WTC11 (cell line): ENCODE measurements at regions not wholly inside any gene's neighbourhood (a gene's known extent, or its start where the extent isn't known, plus 50 kb on each side); places are given as distances from the start of the nearest gene placed in this dataset.

Experiments used
- ATAC-seq: fragments of 200-7000 bp; cut with Tn5 transposase; 2 replicates; pipeline ENCODE4 v1.10.0; 2021; ENCODE audit warnings: mild to moderate bottlenecking, moderate library complexity
- CTCF ChIA-PET: fragments of 300-600 bp; sonication (Branson Sonifier 250); formaldehyde crosslinking; loops from one replicate; lab custom pipeline; 2021; ENCODE audit warnings: antibody characterized with exemption; lab: Charles Lee
- POLR2A ChIA-PET: fragments of 350-600 bp; sonication (Branson Sonifier 250); formaldehyde crosslinking; loops from one replicate; lab custom pipeline; 2021; ENCODE audit warnings: antibody characterized with exemption; lab: Charles Lee
- DNase-seq: peaks from one replicate; pipeline ENCODE4 v3.0.0; 2021; ENCODE audit warnings: low spot score
- H3K27ac Mint-ChIP-seq: 2 replicates; pipeline ENCODE4 v1.8.0; 2021; ENCODE audit warnings: mixed read lengths
- H3K27me3 Mint-ChIP-seq: 2 replicates; pipeline ENCODE4 v1.8.0; 2021; ENCODE audit warnings: low read depth, mild to moderate bottlenecking, moderate library complexity, mixed read lengths
- H3K36me3 Mint-ChIP-seq: 2 replicates; pipeline ENCODE4 v1.8.0; 2021; ENCODE audit warnings: mixed read lengths
- H3K4me1 Mint-ChIP-seq: 2 replicates; pipeline ENCODE4 v1.8.0; 2022; ENCODE audit warnings: mixed read lengths
- H3K4me3 Mint-ChIP-seq: 2 replicates; pipeline ENCODE4 v1.8.0; 2021; ENCODE audit warnings: mild to moderate bottlenecking, moderate library complexity, mixed read lengths
- H3K9me3 Mint-ChIP-seq: 2 replicates; pipeline ENCODE4 v1.8.0; 2021; ENCODE audit warnings: mixed read lengths
- CREM ChIP-seq: sonication (generic); formaldehyde crosslinking; IDR thresholded peaks from 2 replicates; pipeline ENCODE4 v1.8.1; 2022; ENCODE audit warnings: mild to moderate bottlenecking, missing genetic modification reagents, moderate library complexity
- GABPB1 ChIP-seq: sonication (generic); formaldehyde crosslinking; IDR thresholded peaks from 2 replicates; pipeline ENCODE4 v1.8.1; 2023; ENCODE audit warnings: mild to moderate bottlenecking, missing genetic modification reagents
- GRHL2 ChIP-seq: fragments of 250-450 bp; sonication (Bioruptor Pico); IDR thresholded peaks from 2 replicates; pipeline ENCODE4 v1.8.0; 2022; ENCODE audit warnings: mild to moderate bottlenecking, moderate library complexity; ENCODE audit not compliant: insufficient replicate concordance, severe bottlenecking
- JUN ChIP-seq: sonication (generic); formaldehyde crosslinking; IDR thresholded peaks from 2 replicates; pipeline ENCODE4 v1.8.0; 2023; ENCODE audit warnings: mild to moderate bottlenecking, missing genetic modification reagents
- MLX ChIP-seq: sonication (generic); formaldehyde crosslinking; IDR thresholded peaks from 2 replicates; pipeline ENCODE4 v1.8.1; 2023; ENCODE audit warnings: mild to moderate bottlenecking, missing genetic modification reagents, moderate library complexity
- MXD4 ChIP-seq: fragments of 250-450 bp; sonication (Bioruptor Pico); IDR thresholded peaks from 2 replicates; pipeline ENCODE4 v1.8.0; 2021; ENCODE audit warnings: mild to moderate bottlenecking, moderate library complexity, borderline replicate concordance
- NFE2L1 ChIP-seq: sonication (generic); formaldehyde crosslinking; IDR thresholded peaks from 2 replicates; pipeline ENCODE4 v1.8.1; 2023; ENCODE audit warnings: missing genetic modification reagents
- NR2C2 ChIP-seq: sonication (generic); formaldehyde crosslinking; IDR thresholded peaks from 2 replicates; pipeline ENCODE4 v1.8.0; 2022; ENCODE audit warnings: mild to moderate bottlenecking, missing genetic modification reagents
- OVOL2 ChIP-seq: fragments of 250-450 bp; sonication (Bioruptor Pico); IDR thresholded peaks from 2 replicates; pipeline ENCODE4 v1.9.0; 2021; ENCODE audit warnings: mild to moderate bottlenecking, borderline replicate concordance
- PRRX2 ChIP-seq: fragments of 250-450 bp; sonication (Bioruptor Pico); IDR thresholded peaks from 2 replicates; pipeline ENCODE4 v1.8.0; 2021; ENCODE audit warnings: mild to moderate bottlenecking
- SMAD3 ChIP-seq: sonication (generic); formaldehyde crosslinking; IDR thresholded peaks from 2 replicates; pipeline ENCODE4 v1.8.0; 2022; ENCODE audit warnings: missing genetic modification reagents, mild to moderate bottlenecking, borderline replicate concordance
- STAT6 ChIP-seq: sonication (generic); formaldehyde crosslinking; conservative IDR thresholded peaks from 2 replicates; pipeline ENCODE4 v1.8.1; 2023; ENCODE audit warnings: mild to moderate bottlenecking, low read depth, missing genetic modification reagents, moderate library complexity
- TEAD1 ChIP-seq: sonication (generic); formaldehyde crosslinking; IDR thresholded peaks from 2 replicates; pipeline ENCODE4 v1.8.0; 2022; ENCODE audit warnings: mild to moderate bottlenecking, missing genetic modification reagents
- TP53 ChIP-seq: sonication (generic); formaldehyde crosslinking; IDR thresholded peaks from 2 replicates; pipeline ENCODE4 v1.8.1; 2023; ENCODE audit warnings: mild to moderate bottlenecking, missing genetic modification reagents
- ZBTB21 ChIP-seq: sonication (generic); formaldehyde crosslinking; IDR thresholded peaks from 2 replicates; pipeline ENCODE4 v1.8.1; 2023; ENCODE audit warnings: mild to moderate bottlenecking, missing genetic modification reagents, borderline replicate concordance
- ZNF138 ChIP-seq: sonication (generic); formaldehyde crosslinking; conservative IDR thresholded peaks from 2 replicates; pipeline ENCODE4 v1.8.1; 2022; ENCODE audit warnings: mild to moderate bottlenecking, moderate library complexity, missing genetic modification reagents
- ZNF219 ChIP-seq: sonication (generic); formaldehyde crosslinking; IDR thresholded peaks from 2 replicates; pipeline ENCODE4 v1.8.0; 2023; ENCODE audit warnings: missing genetic modification reagents, mild to moderate bottlenecking, borderline replicate concordance
- TF ChIP-seq, protein P1 (sequence below): sonication (generic); formaldehyde crosslinking; IDR thresholded peaks from 2 replicates; pipeline ENCODE4 v1.8.1; 2022; ENCODE audit warnings: low read depth, missing genetic modification reagents, borderline replicate concordance
- TF ChIP-seq, protein P2 (sequence below): sonication (generic); formaldehyde crosslinking; IDR thresholded peaks from 2 replicates; pipeline ENCODE4 v1.8.1; 2023; ENCODE audit warnings: mild to moderate bottlenecking, missing genetic modification reagents
- TF ChIP-seq, protein P3 (sequence below): fragments of 250-450 bp; sonication (Bioruptor Pico); IDR thresholded peaks from 2 replicates; pipeline ENCODE4 v2.1.2; 2022; ENCODE audit warnings: mild to moderate bottlenecking, moderate library complexity
- TF ChIP-seq, protein P4 (sequence below): fragments of 250-450 bp; sonication (Bioruptor Pico); conservative IDR thresholded peaks from 2 replicates; pipeline ENCODE4 v1.9.0; 2021; ENCODE audit warnings: mild to moderate bottlenecking
- TF ChIP-seq, protein P5 (sequence below): sonication (generic); formaldehyde crosslinking; IDR thresholded peaks from 2 replicates; pipeline ENCODE4 v1.8.1; 2022; ENCODE audit warnings: mild to moderate bottlenecking, moderate library complexity, missing genetic modification reagents

GRCh38 chr6:105929626-105930025 is 156.5 kb upstream of the PRDM1 start (continued):
- TF ChIP-seq, protein P1, sequence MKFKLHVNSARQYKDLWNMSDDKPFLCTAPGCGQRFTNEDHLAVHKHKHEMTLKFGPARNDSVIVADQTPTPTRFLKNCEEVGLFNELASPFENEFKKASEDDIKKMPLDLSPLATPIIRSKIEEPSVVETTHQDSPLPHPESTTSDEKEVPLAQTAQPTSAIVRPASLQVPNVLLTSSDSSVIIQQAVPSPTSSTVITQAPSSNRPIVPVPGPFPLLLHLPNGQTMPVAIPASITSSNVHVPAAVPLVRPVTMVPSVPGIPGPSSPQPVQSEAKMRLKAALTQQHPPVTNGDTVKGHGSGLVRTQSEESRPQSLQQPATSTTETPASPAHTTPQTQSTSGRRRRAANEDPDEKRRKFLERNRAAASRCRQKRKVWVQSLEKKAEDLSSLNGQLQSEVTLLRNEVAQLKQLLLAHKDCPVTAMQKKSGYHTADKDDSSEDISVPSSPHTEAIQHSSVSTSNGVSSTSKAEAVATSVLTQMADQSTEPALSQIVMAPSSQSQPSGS: no peak
- no peak for TF ChIP-seq TP53 (CRISPR knock-in tag)
- TF ChIP-seq CREM: no peak
- TF ChIP-seq MLX: no peak
- TF ChIP-seq ZNF219: no peak
- TF ChIP-seq TEAD1 (CRISPR knock-in tag): no peak
- TF ChIP-seq, protein P2, sequence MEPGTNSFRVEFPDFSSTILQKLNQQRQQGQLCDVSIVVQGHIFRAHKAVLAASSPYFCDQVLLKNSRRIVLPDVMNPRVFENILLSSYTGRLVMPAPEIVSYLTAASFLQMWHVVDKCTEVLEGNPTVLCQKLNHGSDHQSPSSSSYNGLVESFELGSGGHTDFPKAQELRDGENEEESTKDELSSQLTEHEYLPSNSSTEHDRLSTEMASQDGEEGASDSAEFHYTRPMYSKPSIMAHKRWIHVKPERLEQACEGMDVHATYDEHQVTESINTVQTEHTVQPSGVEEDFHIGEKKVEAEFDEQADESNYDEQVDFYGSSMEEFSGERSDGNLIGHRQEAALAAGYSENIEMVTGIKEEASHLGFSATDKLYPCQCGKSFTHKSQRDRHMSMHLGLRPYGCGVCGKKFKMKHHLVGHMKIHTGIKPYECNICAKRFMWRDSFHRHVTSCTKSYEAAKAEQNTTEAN (CRISPR knock-in tag): no peak
- TF ChIP-seq JUN (CRISPR knock-in tag): no peak
- no peak for TF ChIP-seq PRRX2 (CRISPR knock-in tag)
- TF ChIP-seq SMAD3 (CRISPR knock-in tag): no peak

DNA sequence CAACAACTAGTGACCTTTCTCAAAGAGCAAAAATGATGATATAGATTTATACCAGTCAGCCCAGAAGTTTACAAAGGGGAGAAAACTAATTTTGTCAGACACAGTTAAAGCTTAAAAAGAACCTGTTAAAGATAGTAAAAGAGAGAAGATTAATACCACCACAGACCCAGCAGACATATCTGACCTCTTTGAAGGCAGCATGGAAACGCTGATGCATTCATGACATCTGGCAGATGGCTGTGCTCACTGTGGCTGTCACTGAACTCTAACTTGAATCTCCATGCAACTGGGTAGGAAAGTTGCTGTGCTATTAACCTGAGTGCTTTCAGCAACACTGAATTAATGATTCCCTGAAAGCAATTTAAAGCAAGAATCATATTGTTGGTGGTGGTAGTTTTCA is 159.8 kb upstream of the PRDM1 start:
- no peak for ATAC-seq
- no peaks in the 10 kb centered on the region for H3K36me3 Mint-ChIP-seq
- ChIA-PET CTCF (no interaction called here), POLR2A (no interaction called here)
- H3K9me3 Mint-ChIP-seq: peaks cover 12% of the 10 kb centered on the region
- no peaks in the 10 kb centered on the region for H3K4me1 Mint-ChIP-seq
- no peaks in the 10 kb centered on the region; the same call in none of the 2 replicates for H3K27me3 Mint-ChIP-seq
- no peak overlapping the region for H3K27ac Mint-ChIP-seq
- DNase-seq: no peak
- TF ChIP-seq MXD4 (CRISPR knock-in tag): no peak
- TF ChIP-seq, protein P3, sequence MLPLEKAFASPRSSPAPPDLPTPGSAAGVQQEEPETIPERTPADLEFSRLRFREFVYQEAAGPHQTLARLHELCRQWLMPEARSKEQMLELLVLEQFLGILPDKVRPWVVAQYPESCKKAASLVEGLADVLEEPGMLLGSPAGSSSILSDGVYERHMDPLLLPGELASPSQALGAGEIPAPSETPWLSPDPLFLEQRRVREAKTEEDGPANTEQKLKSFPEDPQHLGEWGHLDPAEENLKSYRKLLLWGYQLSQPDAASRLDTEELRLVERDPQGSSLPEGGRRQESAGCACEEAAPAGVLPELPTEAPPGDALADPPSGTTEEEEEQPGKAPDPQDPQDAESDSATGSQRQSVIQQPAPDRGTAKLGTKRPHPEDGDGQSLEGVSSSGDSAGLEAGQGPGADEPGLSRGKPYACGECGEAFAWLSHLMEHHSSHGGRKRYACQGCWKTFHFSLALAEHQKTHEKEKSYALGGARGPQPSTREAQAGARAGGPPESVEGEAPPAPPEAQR (CRISPR knock-in tag): no peak
- TF ChIP-seq GRHL2 (CRISPR knock-in tag): no peak
- TF ChIP-seq, protein P4, sequence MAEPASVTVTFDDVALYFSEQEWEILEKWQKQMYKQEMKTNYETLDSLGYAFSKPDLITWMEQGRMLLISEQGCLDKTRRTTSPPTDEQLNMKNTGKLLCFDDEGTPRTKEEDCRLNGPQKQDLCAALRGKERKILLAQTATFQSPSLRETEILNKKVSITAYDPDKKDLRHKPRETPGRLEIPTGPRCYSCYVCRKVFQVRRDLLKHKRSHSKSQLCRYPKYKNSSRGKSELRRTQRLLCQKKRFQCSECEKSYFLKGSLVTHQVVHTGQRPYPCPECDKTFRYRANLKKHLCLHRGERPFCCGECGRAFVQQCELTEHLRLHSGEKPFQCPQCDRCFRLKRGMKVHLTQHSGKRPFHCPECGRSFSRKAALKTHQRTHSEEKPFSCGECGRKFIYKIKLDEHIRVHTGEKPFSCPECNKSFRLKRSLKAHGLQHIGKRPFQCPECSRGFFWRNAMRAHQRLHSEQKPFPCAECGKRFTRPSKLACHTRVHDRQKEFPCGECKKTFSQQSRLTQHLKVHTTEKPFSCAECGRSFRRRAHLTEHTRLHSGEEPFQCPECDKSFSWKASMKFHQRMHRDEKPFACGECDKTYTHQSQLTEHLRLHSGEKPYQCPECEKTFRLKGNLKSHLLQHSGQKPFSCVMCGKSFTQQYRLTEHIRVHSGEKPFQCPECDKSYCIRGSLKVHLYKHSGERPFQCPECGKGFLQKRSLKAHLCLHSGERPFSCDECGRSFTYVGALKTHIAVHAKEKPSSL: no peak
- no peak for TF ChIP-seq ZBTB21
- no peak for TF ChIP-seq NR2C2
- no peak for TF ChIP-seq ZNF138 (CRISPR knock-in tag)
- no peak for TF ChIP-seq GABPB1 (CRISPR knock-in tag)
- no peak for TF ChIP-seq STAT6 (CRISPR knock-in tag)
- TF ChIP-seq, protein P5, sequence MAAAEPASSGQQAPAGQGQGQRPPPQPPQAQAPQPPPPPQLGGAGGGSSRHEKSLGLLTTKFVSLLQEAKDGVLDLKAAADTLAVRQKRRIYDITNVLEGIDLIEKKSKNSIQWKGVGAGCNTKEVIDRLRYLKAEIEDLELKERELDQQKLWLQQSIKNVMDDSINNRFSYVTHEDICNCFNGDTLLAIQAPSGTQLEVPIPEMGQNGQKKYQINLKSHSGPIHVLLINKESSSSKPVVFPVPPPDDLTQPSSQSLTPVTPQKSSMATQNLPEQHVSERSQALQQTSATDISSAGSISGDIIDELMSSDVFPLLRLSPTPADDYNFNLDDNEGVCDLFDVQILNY (CRISPR knock-in tag): no peak
- no peak for TF ChIP-seq NFE2L1 (CRISPR knock-in tag)
- TF ChIP-seq, protein P1: no peak
- no peak for TF ChIP-seq OVOL2
- TF ChIP-seq, all 79 proteins: peak for 0
- H3K4me3 Mint-ChIP-seq: no peak overlapping the region
